T-helper 2 cell treated with Interferon-gamma antibody and Interleukin-4, amounts not matched to agents 5 μg/mL and 100 μg/mL, for 36 hours (primary cell): ENCODE measurements at regions not wholly inside any gene's neighbourhood (a gene's known extent, or its start where the extent isn't known, plus 50 kb on each side); places are given as distances from the start of the nearest gene placed in this dataset.

Experiments
- DNase-seq: peaks from one replicate; pipeline ENCODE4 v3.0.0; 2021; ENCODE audit warnings: low spot score
- H3K27ac Mint-ChIP-seq: one replicate; pipeline ENCODE4 v1.8.0; 2021; ENCODE audit warnings: mild to moderate bottlenecking, mixed read lengths
- H3K27me3 Mint-ChIP-seq: one replicate; pipeline ENCODE4 v1.8.0; 2021; ENCODE audit warnings: low read depth, mixed read lengths
- H3K36me3 Mint-ChIP-seq: one replicate; pipeline ENCODE4 v1.8.0; 2021; ENCODE audit warnings: low read depth, mixed read lengths
- H3K4me1 Mint-ChIP-seq: one replicate; pipeline ENCODE4 v1.8.0; 2021; ENCODE audit warnings: low read depth, mixed read lengths
- H3K4me3 Mint-ChIP-seq: one replicate; pipeline ENCODE4 v1.8.0; 2022; ENCODE audit warnings: mild to moderate bottlenecking, moderate library complexity, mixed read lengths
- H3K9me3 Mint-ChIP-seq: one replicate; pipeline ENCODE4 v1.8.0; 2021; ENCODE audit warnings: mixed read lengths

- Mint-ChIP-seq H3K27ac (no peak overlapping the region), H3K9me3 (no peaks in the 10 kb centered on the region), H3K27me3 (peaks cover 19% of the 10 kb centered on the region), H3K4me1 (no peaks in the 10 kb centered on the region), H3K36me3 (no peaks in the 10 kb centered on the region), H3K4me3 (no peak overlapping the region)
- no peak for DNase-seq
These were observed 76.4 kb downstream of the FOXD2 start for GRCh38 chr1:47514229-47514628.

- Mint-ChIP-seq H3K27me3 (peaks cover 8% of the 10 kb centered on the region), H3K4me3 (no peak overlapping the region), H3K9me3 (no peaks in the 10 kb centered on the region), H3K36me3 (no peaks in the 10 kb centered on the region), H3K4me1 (no peaks in the 10 kb centered on the region), H3K27ac (no peak overlapping the region)
- no peak for DNase-seq
These were observed 77.4 kb downstream of the FOXD2 start for GRCh38 chr1:47515164-47515789.

GRCh38 chr1:47517946-47518345 lies 80.1 kb downstream of the FOXD2 start:
- Mint-ChIP-seq H3K36me3 (no peaks in the 10 kb centered on the region), H3K27ac (no peak overlapping the region), H3K4me3 (no peak overlapping the region), H3K9me3 (no peaks in the 10 kb centered on the region), H3K4me1 (no peaks in the 10 kb centered on the region), H3K27me3 (peaks cover 2% of the 10 kb centered on the region)
- DNase-seq: no peak

- no peak for DNase-seq
- Mint-ChIP-seq H3K4me3 (no peak overlapping the region), H3K27me3 (peaks cover 10% of the 10 kb centered on the region), H3K9me3 (no peaks in the 10 kb centered on the region), H3K4me1 (no peaks in the 10 kb centered on the region), H3K27ac (no peak overlapping the region), H3K36me3 (no peaks in the 10 kb centered on the region)
These were observed 81.6 kb downstream of the FOXD2 start for GRCh38 chr1:47519491-47519890.

GRCh38 chr1:47519971-47520370 lies 82.1 kb downstream of the FOXD2 start:
- Mint-ChIP-seq H3K36me3 (no peaks in the 10 kb centered on the region), H3K4me1 (no peaks in the 10 kb centered on the region), H3K4me3 (no peak overlapping the region), H3K27ac (no peak overlapping the region), H3K27me3 (peaks cover 13% of the 10 kb centered on the region), H3K9me3 (no peaks in the 10 kb centered on the region)
- DNase-seq: no peak

- DNase-seq: no peak
- Mint-ChIP-seq H3K4me1 (no peaks in the 10 kb centered on the region), H3K36me3 (no peaks in the 10 kb centered on the region), H3K9me3 (no peaks in the 10 kb centered on the region), H3K4me3 (no peak overlapping the region), H3K27ac (no peak overlapping the region), H3K27me3 (peaks cover 13% of the 10 kb centered on the region)
These were observed 83.4 kb downstream of the FOXD2 start for GRCh38 chr1:47521034-47521881.

- Mint-ChIP-seq H3K27me3 (peaks cover 13% of the 10 kb centered on the region), H3K4me3 (no peak overlapping the region), H3K36me3 (no peaks in the 10 kb centered on the region), H3K4me1 (no peaks in the 10 kb centered on the region), H3K9me3 (peaks cover 5% of the 10 kb centered on the region), H3K27ac (no peak overlapping the region)
- no peak for DNase-seq
These were observed 85.3 kb downstream of the FOXD2 start for GRCh38 chr1:47522935-47523834.

GRCh38 chr1:47523835-47524215 lies 86.0 kb downstream of the FOXD2 start:
- Mint-ChIP-seq H3K4me1 (no peaks in the 10 kb centered on the region), H3K27me3 (peaks cover 13% of the 10 kb centered on the region), H3K36me3 (no peaks in the 10 kb centered on the region), H3K27ac (no peak overlapping the region), H3K9me3 (peaks cover 9% of the 10 kb centered on the region), H3K4me3 (no peak overlapping the region)
- no peak for DNase-seq

- Mint-ChIP-seq H3K4me3 (no peak overlapping the region), H3K4me1 (no peaks in the 10 kb centered on the region), H3K27ac (no peak overlapping the region), H3K9me3 (peaks cover 12% of the 10 kb centered on the region), H3K36me3 (no peaks in the 10 kb centered on the region), H3K27me3 (peaks cover 13% of the 10 kb centered on the region)
- DNase-seq: no peak
These were observed 86.4 kb downstream of the FOXD2 start for GRCh38 chr1:47524272-47524671.

GRCh38 chr1:47527653-47528272 lies 89.9 kb downstream of the FOXD2 start:
- Mint-ChIP-seq H3K27me3 (peaks cover 38% of the 10 kb centered on the region), H3K4me3 (no peak overlapping the region), H3K36me3 (no peaks in the 10 kb centered on the region), H3K27ac (no peak overlapping the region), H3K4me1 (no peaks in the 10 kb centered on the region), H3K9me3 (peaks cover 19% of the 10 kb centered on the region)
- no peak for DNase-seq

- Mint-ChIP-seq H3K27me3 (peaks cover 47% of the 10 kb centered on the region), H3K36me3 (no peaks in the 10 kb centered on the region), H3K4me1 (peaks cover 3% of the 10 kb centered on the region), H3K9me3 (peaks cover 19% of the 10 kb centered on the region), H3K27ac (no peak overlapping the region), H3K4me3 (no peak overlapping the region)
- no peak for DNase-seq
These were observed 91.8 kb downstream of the FOXD2 start for GRCh38 chr1:47529520-47530098.

GRCh38 chr1:47532921-47533792 lies 95.3 kb downstream of the FOXD2 start:
- Mint-ChIP-seq H3K36me3 (no peaks in the 10 kb centered on the region), H3K9me3 (peaks cover 14% of the 10 kb centered on the region), H3K4me3 (no peak overlapping the region), H3K27me3 (peaks cover 54% of the 10 kb centered on the region), H3K4me1 (peaks cover 3% of the 10 kb centered on the region), H3K27ac (no peak overlapping the region)
- no peak for DNase-seq
